LNCAP (cell line): ENCODE measurements at regions not wholly inside any gene's neighbourhood (a gene's known extent, or its start where the extent isn't known, plus 50 kb on each side); places are given as distances from the start of the nearest gene placed in this dataset.

Experiments
- CTCF ChIP-seq: fragments of 450-650 bp; IDR thresholded peaks from 2 replicates; pipeline ENCODE4 v1.5.1; 2017; ENCODE audit warnings: mild to moderate bottlenecking

GRCh38 chr16:86375364-86375763, 135.0 kb upstream of the FOXF1 start:
- TF ChIP-seq CTCF: no peak

- no peak for TF ChIP-seq CTCF
Measured at GRCh38 chr16:86375851-86376250, 134.5 kb upstream of the FOXF1 start.

- no peak for TF ChIP-seq CTCF
Measured at GRCh38 chr16:86376837-86377236, 133.5 kb upstream of the FOXF1 start.

- TF ChIP-seq CTCF: no peak
Measured at GRCh38 chr16:86377251-86378022, 132.9 kb upstream of the FOXF1 start.

- no peak for TF ChIP-seq CTCF
Measured at GRCh38 chr16:86378128-86378527, 132.2 kb upstream of the FOXF1 start.

GRCh38 chr16:86378831-86379504, 131.4 kb upstream of the FOXF1 start:
- TF ChIP-seq CTCF: no peak

- no peak for TF ChIP-seq CTCF
Measured at GRCh38 chr16:86379505-86379846, 130.9 kb upstream of the FOXF1 start.
